ENCODE measurements at regions not wholly inside any gene's neighbourhood (a gene's known extent, or its start where the extent isn't known, plus 50 kb on each side); places are given as distances from the start of the nearest gene placed in this dataset.

DNA sequence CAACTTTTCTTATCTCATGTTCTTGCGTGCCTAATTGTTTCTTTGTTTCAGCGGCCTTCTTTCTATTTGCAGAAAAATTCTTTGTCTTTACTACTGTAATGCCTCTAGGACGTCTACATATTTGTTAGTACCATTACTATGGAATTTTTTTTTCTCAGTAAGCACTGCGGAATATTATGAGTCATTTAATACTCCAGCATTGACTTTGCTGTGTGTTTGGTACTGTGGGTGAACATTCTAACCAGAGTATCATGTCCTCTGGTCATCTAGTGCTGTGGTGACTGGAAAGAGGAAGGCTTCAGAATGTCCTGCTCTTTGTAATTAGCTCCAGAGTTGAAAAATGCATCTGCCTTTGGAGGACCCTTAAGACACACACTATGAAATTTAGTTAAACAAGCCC is 58.5 kb upstream of the FERD3L start:
- no peaks in the 10 kb centered on the region for H3K36me3 ChIP-seq (ENCODE audit: control insufficient read depth, insufficient read depth, low read length)
- no peak for DNase-seq (ENCODE audit: extremely low read depth, insufficient read length)

DNA sequence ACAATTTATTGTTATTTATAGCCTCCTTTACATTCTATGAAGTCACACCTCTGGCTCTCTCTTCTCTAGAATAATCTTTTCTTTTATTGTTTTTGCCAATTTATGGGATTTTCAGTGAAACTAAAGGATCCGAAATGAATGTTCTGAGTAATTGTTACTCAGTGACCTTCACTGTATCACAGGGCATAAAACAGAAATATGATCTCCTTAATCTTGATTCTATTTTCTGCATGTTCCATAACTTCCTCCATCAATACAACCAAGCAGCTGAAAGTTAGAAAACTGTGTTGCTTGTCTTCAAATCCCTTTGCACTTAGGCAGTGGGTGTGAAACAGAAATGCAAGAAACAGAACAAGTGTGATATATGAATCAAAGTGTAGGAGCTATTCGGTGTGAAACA is 57.4 kb upstream of the FERD3L start:
- H3K36me3 ChIP-seq (ENCODE audit: control insufficient read depth, insufficient read depth, low read length), result no peaks in the 10 kb centered on the region
- H3K27me3 ChIP-seq (replicated peaks; ENCODE audit: control insufficient read depth, insufficient read depth, low read length), result no peaks in the 10 kb centered on the region
- H3K4me3 ChIP-seq (replicated peaks; ENCODE audit: low read depth, low read length), result no peak overlapping the region
- DNase-seq (ENCODE audit: extremely low read depth, insufficient read length), result no peak
- TF ChIP-seq, protein P1, sequence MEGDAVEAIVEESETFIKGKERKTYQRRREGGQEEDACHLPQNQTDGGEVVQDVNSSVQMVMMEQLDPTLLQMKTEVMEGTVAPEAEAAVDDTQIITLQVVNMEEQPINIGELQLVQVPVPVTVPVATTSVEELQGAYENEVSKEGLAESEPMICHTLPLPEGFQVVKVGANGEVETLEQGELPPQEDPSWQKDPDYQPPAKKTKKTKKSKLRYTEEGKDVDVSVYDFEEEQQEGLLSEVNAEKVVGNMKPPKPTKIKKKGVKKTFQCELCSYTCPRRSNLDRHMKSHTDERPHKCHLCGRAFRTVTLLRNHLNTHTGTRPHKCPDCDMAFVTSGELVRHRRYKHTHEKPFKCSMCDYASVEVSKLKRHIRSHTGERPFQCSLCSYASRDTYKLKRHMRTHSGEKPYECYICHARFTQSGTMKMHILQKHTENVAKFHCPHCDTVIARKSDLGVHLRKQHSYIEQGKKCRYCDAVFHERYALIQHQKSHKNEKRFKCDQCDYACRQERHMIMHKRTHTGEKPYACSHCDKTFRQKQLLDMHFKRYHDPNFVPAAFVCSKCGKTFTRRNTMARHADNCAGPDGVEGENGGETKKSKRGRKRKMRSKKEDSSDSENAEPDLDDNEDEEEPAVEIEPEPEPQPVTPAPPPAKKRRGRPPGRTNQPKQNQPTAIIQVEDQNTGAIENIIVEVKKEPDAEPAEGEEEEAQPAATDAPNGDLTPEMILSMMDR (IDR thresholded peaks at IDR 0.05; ENCODE audit: insufficient read depth, low read length, poor library complexity, severe bottlenecking), result no peak

More for the DNA sequence above, 58.5 kb upstream of the FERD3L start:
- no peak overlapping the region for H3K4me3 ChIP-seq (replicated peaks; ENCODE audit: low read depth, low read length)
- no peaks in the 10 kb centered on the region for H3K27me3 ChIP-seq (replicated peaks; ENCODE audit: control insufficient read depth, insufficient read depth, low read length)
- TF ChIP-seq, protein P1 (IDR thresholded peaks at IDR 0.05; ENCODE audit: insufficient read depth, low read length, poor library complexity, severe bottlenecking), result no peak

All from GM06990 (cell line).